Transverse colon (tissue), 4 donors: ENCODE measurements at regions not wholly inside any gene's neighbourhood (a gene's known extent, or its start where the extent isn't known, plus 50 kb on each side); places are given as distances from the start of the nearest gene placed in this dataset.
"Not testable (repeated sequence)": the region's sequence is repeated elsewhere in the genome, so short reads cannot be mapped to it uniquely, and the experiment has no call there.

ENCODE experiments used
- DNase-seq: peaks from one replicate; pipeline ENCODE4 v3.0.0-alpha.2; 2019
- H3K27ac ChIP-seq, 4 donors: fragments of 200-600 bp; sonication (generic); 2 replicates each; pipeline ENCODE4 v1.5.1; 2016 to 2018; ENCODE audit warnings: inconsistent platforms in 4 of 4
- H3K27me3 ChIP-seq: fragments of 200-600 bp; sonication (generic); 2 replicates; pipeline ENCODE4 v1.5.1; 2017; ENCODE audit warnings: inconsistent platforms
- H3K36me3 ChIP-seq, 4 donors: fragments of 200-600 bp; sonication (generic); 2 replicates each; pipeline ENCODE4 v1.5.1; 2017 to 2019; ENCODE audit warnings: inconsistent platforms in 4 of 4
- H3K4me1 ChIP-seq, 4 donors: fragments of 200-600 bp; sonication (generic); 2 replicates each; pipeline ENCODE4 v1.5.1; 2017 to 2020; ENCODE audit warnings: inconsistent platforms in 4 of 4
- H3K4me3 ChIP-seq, 4 donors: fragments of 200-600 bp; sonication (generic); 1 replicate in 1 of 4; 2 replicates in 3 of 4; pipeline versions ENCODE4 v1.5.1 to v1.6.1; 2017 to 2019; ENCODE audit warnings: inconsistent platforms in 4 of 4
- H3K9me3 ChIP-seq, 2 donors: fragments of 200-600 bp; sonication (generic); 2 replicates each; pipeline ENCODE4 v1.5.1; 2017 to 2019; ENCODE audit warnings: inconsistent platforms in 2 of 2
- WGBS, 2 donors: methylation state at CpG; one replicate each; pipeline ENCODE4 v1.1.5; 2018; ENCODE audit warnings: low coverage in 1 of 2; 5-methylcytosine and 5-hydroxymethylcytosine counted together
- in situ Hi-C, 4 donors: fragments of 200-750 bp; cut with MboI; loops; one replicate each; pipeline versions ENCODE4 v1.15.0 to v1.15.1; 2017; ENCODE audit warnings: low sequenced_read_pairs in 3 of 4, low pct_ligation_motif_present in 1 of 4, low pct_unique_long_range_greater_than_20kb in 1 of 4
- intact Hi-C: fragments of 100-400 bp; cut with DNase I; formaldehyde crosslinking; loops from one replicate; pipeline ENCODE4 v1.15.1; 2023; ENCODE audit warnings: low total_unique reads

- H3K36me3 ChIP-seq, H3K9me3 ChIP-seq, DNase-seq, H3K4me1 ChIP-seq, in situ Hi-C loops, H3K27me3 ChIP-seq, H3K4me3 ChIP-seq, intact Hi-C loops, H3K27ac ChIP-seq: not testable (repeated sequence)
- WGBS, 2 donors, result 54 to 68% methylated on average over 6 to 8 of the region's 8 CpGs
Observed at GRCh38 chr22:11017108-11017507, 4510.9 kb upstream of the OR11H1 start.

DNA sequence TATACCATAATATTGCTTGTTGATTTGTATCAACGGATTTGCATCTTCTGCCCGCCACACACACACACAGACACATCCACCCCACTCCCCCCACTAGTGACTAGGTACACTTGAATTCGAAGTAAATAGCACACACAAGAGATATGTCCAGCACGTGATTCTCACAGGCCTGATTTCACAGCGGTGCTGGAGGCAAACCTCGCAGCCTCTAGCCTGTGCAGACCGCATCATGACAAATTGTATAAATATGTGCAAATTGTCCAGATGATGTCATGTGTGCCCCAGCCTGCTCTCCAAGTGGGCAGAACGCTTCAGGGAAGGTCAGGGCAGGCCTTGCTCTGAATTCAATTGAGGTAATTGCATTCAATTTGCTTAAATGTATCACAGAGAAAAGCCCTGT is 4507.5 kb upstream of the OR11H1 start:
- H3K27me3 ChIP-seq, DNase-seq, H3K36me3 ChIP-seq, H3K9me3 ChIP-seq, intact Hi-C loops, H3K4me3 ChIP-seq, H3K4me1 ChIP-seq, in situ Hi-C loops, H3K27ac ChIP-seq: not testable (repeated sequence)
- WGBS, 2 donors, result 58% methylated on average over 7 of the region's 8 CpGs; no CpG with 5 or more reads in 1 of the 2 donors

- peaks cover 44% of the 10 kb centered on the region in 2 donors for H3K9me3 ChIP-seq
- DNase-seq, H3K27ac ChIP-seq, intact Hi-C loops, H3K27me3 ChIP-seq, H3K36me3 ChIP-seq, H3K4me1 ChIP-seq, H3K4me3 ChIP-seq, in situ Hi-C loops: not testable (repeated sequence)
- WGBS, 2 donors, result 57 to 59% methylated on average over 2 to 4 of the region's 4 CpGs
Observed at GRCh38 chr22:11026541-11026940, 4501.5 kb upstream of the OR11H1 start.

- H3K27me3 ChIP-seq, DNase-seq, H3K4me1 ChIP-seq, H3K4me3 ChIP-seq, H3K27ac ChIP-seq, in situ Hi-C loops, H3K36me3 ChIP-seq, intact Hi-C loops: not testable (repeated sequence)
- 73 to 75% methylated on average over 9 of the region's 9 CpGs for WGBS, 2 donors
- H3K9me3 ChIP-seq, result peaks cover 44 to 46% of the 10 kb centered on the region in 2 donors
Observed at GRCh38 chr22:11027064-11027463, 4500.9 kb upstream of the OR11H1 start.

DNA sequence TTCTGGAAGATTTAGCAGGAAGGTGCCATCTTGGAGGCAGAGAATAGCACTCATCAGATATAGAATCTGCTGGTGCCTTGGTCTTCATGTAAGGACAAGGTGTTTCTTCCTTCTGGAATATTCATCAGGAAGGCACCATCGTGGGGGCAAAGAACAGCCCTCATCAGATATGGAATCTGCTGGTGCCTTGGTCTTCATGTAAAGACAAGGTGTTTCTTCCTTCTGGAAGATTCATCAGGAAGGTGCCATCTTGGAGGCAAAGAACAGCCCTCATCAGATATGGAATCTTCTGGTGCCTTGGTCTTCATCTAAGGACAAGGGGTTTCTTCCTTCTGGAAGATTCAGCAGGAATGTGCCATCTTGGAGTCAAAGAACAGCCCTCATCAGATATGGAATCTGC is 4500.5 kb upstream of the OR11H1 start:
- DNase-seq, H3K4me1 ChIP-seq, H3K36me3 ChIP-seq, H3K27me3 ChIP-seq, in situ Hi-C loops, intact Hi-C loops, H3K4me3 ChIP-seq, H3K27ac ChIP-seq: not testable (repeated sequence)
- 42 to 52% methylated on average over 1 of the region's 1 CpG for WGBS, 2 donors
- peaks cover 44 to 49% of the 10 kb centered on the region in 2 donors for H3K9me3 ChIP-seq

GRCh38 chr22:11028180-11028579 is 4499.8 kb upstream of the OR11H1 start:
- intact Hi-C loops, H3K4me1 ChIP-seq, H3K36me3 ChIP-seq, DNase-seq, H3K27me3 ChIP-seq, in situ Hi-C loops, H3K27ac ChIP-seq, H3K4me3 ChIP-seq: not testable (repeated sequence)
- peaks cover 49 to 55% of the 10 kb centered on the region in 2 donors for H3K9me3 ChIP-seq
- WGBS, 2 donors, result 19 to 20% methylated on average over 1 of the region's 1 CpG

DNA sequence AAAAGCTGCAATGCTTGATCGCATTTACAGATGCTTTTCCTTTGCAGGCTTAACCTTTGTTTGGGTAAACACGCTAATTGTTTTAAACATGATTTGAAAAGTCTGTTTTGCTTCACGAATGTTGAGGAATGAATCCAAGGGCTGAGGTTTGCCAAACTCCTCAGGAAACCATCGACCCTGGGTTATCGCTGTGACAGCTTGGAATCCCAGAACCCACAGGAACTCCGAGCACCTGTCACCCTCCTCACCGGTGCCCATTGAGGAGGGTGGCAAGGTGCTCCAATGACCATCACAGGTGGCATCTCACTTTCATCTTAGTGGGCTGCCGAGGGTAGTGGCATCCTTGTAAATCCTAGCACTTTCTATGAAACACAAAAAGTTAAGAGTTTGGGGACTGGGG is 4498.5 kb upstream of the OR11H1 start:
- in situ Hi-C loops, H3K27ac ChIP-seq, H3K4me1 ChIP-seq, H3K4me3 ChIP-seq, intact Hi-C loops, H3K36me3 ChIP-seq, DNase-seq, H3K27me3 ChIP-seq: not testable (repeated sequence)
- 62 to 66% methylated on average over 8 of the region's 8 CpGs for whole genome bisulfite sequencing, 2 donors
- peaks cover 60 to 67% of the 10 kb centered on the region in 2 donors for H3K9me3 ChIP-seq

- H3K9me3 ChIP-seq, result peaks cover 62 to 68% of the 10 kb centered on the region in 2 donors
- H3K4me3 ChIP-seq, DNase-seq, H3K4me1 ChIP-seq, intact Hi-C loops, H3K27me3 ChIP-seq, in situ Hi-C loops, H3K27ac ChIP-seq, H3K36me3 ChIP-seq: not testable (repeated sequence)
- WGBS, 2 donors, result 58 to 63% methylated on average over 6 of the region's 6 CpGs
Observed at GRCh38 chr22:11029967-11030366, 4498.0 kb upstream of the OR11H1 start.

DNA sequence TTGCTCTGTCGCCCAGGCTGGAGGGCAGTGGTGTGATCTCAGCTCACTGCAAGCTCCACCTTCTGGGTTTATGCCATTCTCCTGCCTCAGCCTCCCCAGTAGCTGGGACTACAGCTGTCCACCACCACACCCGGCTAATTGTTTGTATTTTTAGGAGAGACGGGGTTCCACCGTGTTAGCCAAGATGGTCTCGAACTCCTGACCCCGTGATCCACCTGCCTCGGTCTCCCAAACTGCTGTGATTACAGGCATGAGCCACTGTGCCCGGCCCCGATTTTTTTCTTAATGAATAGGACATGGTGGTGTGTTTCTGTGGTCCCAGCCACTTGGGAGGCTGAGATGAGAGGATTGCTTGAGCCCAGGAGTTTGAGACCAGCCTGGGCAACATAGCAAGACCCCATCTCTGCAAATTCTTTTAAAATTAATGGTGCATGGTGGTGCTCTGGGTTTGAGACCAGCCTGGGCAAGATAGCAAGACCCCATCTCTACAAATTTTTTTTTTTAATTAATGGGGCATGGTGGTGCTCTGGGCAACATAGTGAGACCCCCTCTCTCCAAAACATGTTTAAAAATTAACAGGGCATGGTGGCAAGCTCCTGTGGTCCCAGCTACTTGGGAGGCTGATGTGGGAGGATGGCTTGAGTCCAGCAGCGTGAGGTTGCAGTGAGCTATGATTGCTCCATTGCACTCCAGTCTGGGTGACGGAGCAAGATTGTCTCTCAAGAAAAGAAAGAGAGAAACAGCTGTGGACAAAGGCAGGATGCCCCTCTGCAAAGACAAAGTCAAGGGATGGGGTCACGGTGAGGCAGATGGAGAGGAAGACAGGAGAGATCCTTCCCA is 4497.2 kb upstream of the OR11H1 start:
- intact Hi-C loops, H3K36me3 ChIP-seq, in situ Hi-C loops, H3K4me3 ChIP-seq, H3K27ac ChIP-seq, H3K4me1 ChIP-seq, DNase-seq, H3K27me3 ChIP-seq: not testable (repeated sequence)
- 70 to 75% methylated on average over 12 of the region's 12 CpGs for WGBS, 2 donors
- peaks cover 63 to 70% of the 10 kb centered on the region in 2 donors for H3K9me3 ChIP-seq

- not testable (repeated sequence) for H3K4me3 ChIP-seq
Observed at GRCh38 chr22:11032115-11032514, 4495.9 kb upstream of the OR11H1 start.

GRCh38 chr22:11034660-11034987 is 4493.4 kb upstream of the OR11H1 start:
- H3K4me1 ChIP-seq, H3K4me3 ChIP-seq, H3K27me3 ChIP-seq, in situ Hi-C loops, intact Hi-C loops, DNase-seq, H3K36me3 ChIP-seq, H3K27ac ChIP-seq: not testable (repeated sequence)
- peaks cover 63 to 75% of the 10 kb centered on the region in 2 donors for H3K9me3 ChIP-seq
- WGBS, 2 donors, result 48 to 55% methylated on average over 6 of the region's 6 CpGs

More at GRCh38 chr22:11032115-11032514, 4495.9 kb upstream of the OR11H1 start:
- intact Hi-C loops, H3K4me1 ChIP-seq, H3K27ac ChIP-seq, H3K36me3 ChIP-seq, DNase-seq, in situ Hi-C loops, H3K27me3 ChIP-seq: not testable (repeated sequence)
- whole genome bisulfite sequencing, 2 donors, result 84 to 86% methylated on average over 13 of the region's 13 CpGs
- H3K9me3 ChIP-seq, result peaks cover 58 to 68% of the 10 kb centered on the region in 2 donors
